ENCODE measurements at regions not wholly inside any gene's neighbourhood (a gene's known extent, or its start where the extent isn't known, plus 50 kb on each side); places are given as distances from the start of the nearest gene placed in this dataset.

- H3K9ac ChIP-seq (ENCODE audit: low read length) = no peak overlapping the region
- H3K9me3 ChIP-seq (ENCODE audit: insufficient read depth, low read depth, low read length) = no peaks in the 10 kb centered on the region
- no peaks in the 10 kb centered on the region for H3K36me3 ChIP-seq (ENCODE audit: insufficient read depth, low read length)
- H3K4me2 ChIP-seq (ENCODE audit: low read length) = no peak overlapping the region
- no peaks in the 10 kb centered on the region for H3K4me1 ChIP-seq (ENCODE audit: insufficient read depth, low read length)
- no peak overlapping the region for H3K27ac Mint-ChIP-seq (ENCODE audit: unreplicated experiment)
- H3K4me1 Mint-ChIP-seq (ENCODE audit: low read depth, unreplicated experiment) = no peaks in the 10 kb centered on the region
- H3K36me3 Mint-ChIP-seq (ENCODE audit: low read depth, unreplicated experiment) = no peaks in the 10 kb centered on the region
- FAIRE-seq (no peak), DNase-seq (ENCODE audit: low read depth) (no peak)
- no peaks in the 10 kb centered on the region for H3K79me2 ChIP-seq (ENCODE audit: insufficient read depth, low read length)
- H3K27ac ChIP-seq (ENCODE audit: low read depth, low read length) = no peak overlapping the region
- H4K20me1 ChIP-seq (ENCODE audit: insufficient read depth, low read length) = no peaks in the 10 kb centered on the region
- no peaks in the 10 kb centered on the region for H3K27me3 ChIP-seq (ENCODE audit: insufficient read depth, low read length)
- TF ChIP-seq CTCF (IDR thresholded peaks at IDR 0.05; ENCODE audit: insufficient read depth, low read depth, low read length) = no peak
- TF ChIP-seq EZH2 (IDR thresholded peaks at IDR 0.05; ENCODE audit: insufficient read depth, low read length) = no peak
- no peaks in the 10 kb centered on the region for H3K27me3 Mint-ChIP-seq (ENCODE audit: low read depth, unreplicated experiment)
- H2AFZ ChIP-seq (ENCODE audit: low read depth, low read length) = no peak overlapping the region
- H3K9me3 Mint-ChIP-seq (ENCODE audit: unreplicated experiment) = no peaks in the 10 kb centered on the region
- no peak overlapping the region for H3K4me3 Mint-ChIP-seq (ENCODE audit: unreplicated experiment)
- no peak overlapping the region for H3K4me3 ChIP-seq (ENCODE audit: insufficient read depth, low read depth, low read length)
Measured at GRCh38 chr13:64164435-64164834, 2748.8 kb upstream of the PCDH20 start.

- Mint-ChIP-seq H3K9me3 (ENCODE audit: unreplicated experiment) (no peaks in the 10 kb centered on the region), H3K4me3 (ENCODE audit: unreplicated experiment) (no peak overlapping the region), H3K27me3 (ENCODE audit: low read depth, unreplicated experiment) (no peaks in the 10 kb centered on the region), H3K4me1 (ENCODE audit: low read depth, unreplicated experiment) (peaks cover 4% of the 10 kb centered on the region), H3K27ac (ENCODE audit: unreplicated experiment) (no peak overlapping the region), H3K36me3 (ENCODE audit: low read depth, unreplicated experiment) (no peaks in the 10 kb centered on the region)
- H3K27me3 ChIP-seq (ENCODE audit: insufficient read depth, low read length) = no peaks in the 10 kb centered on the region
- no peak overlapping the region for H3K27ac ChIP-seq (ENCODE audit: low read depth, low read length)
- H4K20me1 ChIP-seq (ENCODE audit: insufficient read depth, low read length) = no peaks in the 10 kb centered on the region
- DNase-seq (ENCODE audit: low read depth) (no peak), FAIRE-seq (no peak)
- H3K36me3 ChIP-seq (ENCODE audit: insufficient read depth, low read length) = no peaks in the 10 kb centered on the region
- H3K79me2 ChIP-seq (ENCODE audit: insufficient read depth, low read length) = no peaks in the 10 kb centered on the region
- H3K4me2 ChIP-seq (ENCODE audit: low read length) = no peak overlapping the region
- H3K9me3 ChIP-seq (ENCODE audit: insufficient read depth, low read depth, low read length) = no peaks in the 10 kb centered on the region
- H3K4me3 ChIP-seq (ENCODE audit: insufficient read depth, low read depth, low read length) = no peak overlapping the region
- no peak overlapping the region for H3K9ac ChIP-seq (ENCODE audit: low read length)
- H3K4me1 ChIP-seq (ENCODE audit: insufficient read depth, low read length) = no peaks in the 10 kb centered on the region
- no peak for TF ChIP-seq EZH2 (IDR thresholded peaks at IDR 0.05; ENCODE audit: insufficient read depth, low read length)
- TF ChIP-seq CTCF (IDR thresholded peaks at IDR 0.05; ENCODE audit: insufficient read depth, low read depth, low read length) = no peak
- no peak overlapping the region for H2AFZ ChIP-seq (ENCODE audit: low read depth, low read length)
Measured at GRCh38 chr13:64160479-64160878, 2744.8 kb upstream of the PCDH20 start.

GRCh38 chr13:64158908-64159307 is 2743.3 kb upstream of the PCDH20 start:
- DNase-seq (ENCODE audit: low read depth) = peak; percentile 72
- no peaks in the 10 kb centered on the region for H3K9me3 ChIP-seq (ENCODE audit: insufficient read depth, low read depth, low read length)

More at GRCh38 chr13:64158908-64159307, 2743.3 kb upstream of the PCDH20 start:
- TF ChIP-seq EZH2 (IDR thresholded peaks at IDR 0.05; ENCODE audit: insufficient read depth, low read length) = no peak
- TF ChIP-seq CTCF (IDR thresholded peaks at IDR 0.05; ENCODE audit: insufficient read depth, low read depth, low read length) = no peak
- H3K4me3 ChIP-seq (ENCODE audit: insufficient read depth, low read depth, low read length) = no peak overlapping the region
- Mint-ChIP-seq H3K9me3 (ENCODE audit: unreplicated experiment) (no peaks in the 10 kb centered on the region), H3K4me3 (ENCODE audit: unreplicated experiment) (no peak overlapping the region), H3K4me1 (ENCODE audit: low read depth, unreplicated experiment) (peaks cover 4% of the 10 kb centered on the region), H3K36me3 (ENCODE audit: low read depth, unreplicated experiment) (no peaks in the 10 kb centered on the region), H3K27me3 (ENCODE audit: low read depth, unreplicated experiment) (no peaks in the 10 kb centered on the region), H3K27ac (ENCODE audit: unreplicated experiment) (peak overlapping the region; percentile 54)
- H3K79me2 ChIP-seq (ENCODE audit: insufficient read depth, low read length) = no peaks in the 10 kb centered on the region
- H3K27me3 ChIP-seq (ENCODE audit: insufficient read depth, low read length) = no peaks in the 10 kb centered on the region
- peak overlapping the region; percentile 55 for H3K4me2 ChIP-seq (ENCODE audit: low read length)
- peak overlapping the region; percentile 48 for H2AFZ ChIP-seq (ENCODE audit: low read depth, low read length)
- peak overlapping the region; percentile 23 for H3K27ac ChIP-seq (ENCODE audit: low read depth, low read length)
- no peaks in the 10 kb centered on the region for H3K36me3 ChIP-seq (ENCODE audit: insufficient read depth, low read length)
- no peak for FAIRE-seq
- H4K20me1 ChIP-seq (ENCODE audit: insufficient read depth, low read length) = no peaks in the 10 kb centered on the region
- no peak overlapping the region for H3K9ac ChIP-seq (ENCODE audit: low read length)
- no peaks in the 10 kb centered on the region for H3K4me1 ChIP-seq (ENCODE audit: insufficient read depth, low read length)

Measured in astrocyte (in vitro differentiated cells and primary cell).